ENCODE measurements at regions not wholly inside any gene's neighbourhood (a gene's known extent, or its start where the extent isn't known, plus 50 kb on each side); places are given as distances from the start of the nearest gene placed in this dataset.

DNA sequence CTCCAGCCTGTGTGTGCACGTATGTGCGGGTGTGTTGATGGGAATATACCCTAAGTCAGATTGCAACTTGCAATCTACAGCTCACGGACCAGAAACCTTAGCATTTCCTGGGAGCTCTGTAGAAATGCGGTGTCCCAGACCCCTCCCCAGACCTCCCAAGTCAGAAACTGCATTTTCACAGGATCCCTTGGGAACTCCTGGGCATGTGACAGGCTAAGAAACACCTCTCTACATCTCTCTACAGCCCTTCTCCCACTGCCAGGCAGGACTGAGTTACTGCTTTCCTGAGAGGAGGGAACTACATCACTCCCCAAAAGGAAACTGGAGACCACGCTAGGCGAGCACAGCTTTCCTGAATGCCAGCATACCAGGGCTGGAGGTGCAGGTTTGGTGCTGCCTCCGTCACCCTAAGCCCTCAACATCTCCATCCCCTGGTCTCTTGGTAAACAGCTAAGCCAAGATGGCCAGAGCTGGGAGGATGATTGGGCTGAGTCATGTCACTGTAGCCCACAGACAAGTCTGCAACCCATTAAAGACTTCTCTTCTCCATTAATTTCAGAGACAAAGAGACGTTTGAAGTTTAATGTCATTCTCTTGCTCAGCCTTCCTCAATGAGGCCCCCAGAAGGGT is 194.4 kb downstream of the BMP7 start:
- no peak for DNase-seq (ENCODE audit: low read depth, low spot score)
- no peak overlapping the region for H3K9ac ChIP-seq (ENCODE audit: insufficient read length)
- H3K4me3 ChIP-seq: no peak overlapping the region
- no peaks in the 10 kb centered on the region for H3K36me3 ChIP-seq (ENCODE audit: insufficient read depth, low read length)
- H3K9me3 ChIP-seq (ENCODE audit: low read depth, low read length): no peaks in the 10 kb centered on the region
- TF ChIP-seq EZH2 (IDR thresholded peaks at IDR 0.05): no peak
- no peak for TF ChIP-seq FOXP2 (optimal IDR thresholded peaks at IDR 0.05; ENCODE audit: control extremely low read depth, extremely low read length, insufficient read depth)
- TF ChIP-seq POLR2AphosphoS5 (IDR thresholded peaks at IDR 0.05; ENCODE audit: borderline replicate concordance, low read depth, low read length): no peak
- H3K27ac ChIP-seq: no peak overlapping the region

DNA sequence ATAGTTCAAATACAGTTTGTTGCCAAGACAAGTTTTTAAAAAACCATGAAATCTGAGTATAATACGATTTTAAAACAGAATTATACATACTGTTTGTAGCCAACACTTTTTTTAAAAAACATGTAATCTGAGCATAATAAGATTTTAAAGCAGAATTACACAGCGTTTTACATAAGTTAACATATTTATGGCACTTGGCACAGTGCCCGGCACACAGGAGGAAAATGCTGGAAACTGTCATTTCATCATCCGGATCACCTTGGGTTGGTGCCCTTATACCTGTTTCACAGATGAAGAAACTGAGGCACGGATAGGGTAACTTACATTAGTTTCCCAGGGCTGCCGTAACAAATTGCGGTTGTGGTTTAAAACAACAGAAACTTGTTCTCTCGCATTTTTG is 193.0 kb downstream of the BMP7 start:
- TF ChIP-seq POLR2AphosphoS5 (IDR thresholded peaks at IDR 0.05; ENCODE audit: borderline replicate concordance, low read depth, low read length) (no peak), FOXP2 (optimal IDR thresholded peaks at IDR 0.05; ENCODE audit: control extremely low read depth, extremely low read length, insufficient read depth) (no peak), EZH2 (IDR thresholded peaks at IDR 0.05) (no peak)
- Histone ChIP-seq H3K36me3 (ENCODE audit: insufficient read depth, low read length) (no peaks in the 10 kb centered on the region), H3K9ac (ENCODE audit: insufficient read length) (no peak overlapping the region), H3K9me3 (ENCODE audit: low read depth, low read length) (no peaks in the 10 kb centered on the region), H3K4me3 (no peak overlapping the region), H3K27ac (no peak overlapping the region)
- no peak for DNase-seq (ENCODE audit: low read depth, low spot score)

DNA sequence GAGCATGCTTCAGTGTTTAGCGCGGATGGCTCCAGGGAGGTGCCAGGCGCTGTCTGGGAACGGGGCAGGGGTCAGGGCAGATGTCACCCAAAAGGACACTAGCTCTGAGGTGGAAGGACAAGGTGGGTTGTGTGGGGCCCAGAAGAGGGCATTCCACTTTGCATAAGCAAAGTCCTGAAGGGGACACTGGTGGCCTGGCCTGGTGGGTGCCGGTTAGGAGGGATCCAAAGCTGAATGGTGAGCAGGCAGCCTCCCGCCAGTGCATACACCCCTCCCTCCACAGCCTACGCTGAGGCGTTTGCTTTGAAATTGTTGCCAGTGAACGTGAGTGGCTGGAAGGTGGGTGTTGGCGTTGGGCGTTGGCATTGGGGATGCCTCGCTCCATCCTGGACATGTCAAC is 192.1 kb downstream of the BMP7 start:
- Histone ChIP-seq H3K9ac (ENCODE audit: insufficient read length) (no peak overlapping the region), H3K4me3 (no peak overlapping the region), H3K27ac (no peak overlapping the region), H3K9me3 (ENCODE audit: low read depth, low read length) (no peaks in the 10 kb centered on the region), H3K36me3 (ENCODE audit: insufficient read depth, low read length) (no peaks in the 10 kb centered on the region)
- TF ChIP-seq POLR2AphosphoS5 (IDR thresholded peaks at IDR 0.05; ENCODE audit: borderline replicate concordance, low read depth, low read length) (no peak), FOXP2 (optimal IDR thresholded peaks at IDR 0.05; ENCODE audit: control extremely low read depth, extremely low read length, insufficient read depth) (no peak), EZH2 (IDR thresholded peaks at IDR 0.05) (no peak)
- no peak for DNase-seq (ENCODE audit: low read depth, low spot score)

DNA sequence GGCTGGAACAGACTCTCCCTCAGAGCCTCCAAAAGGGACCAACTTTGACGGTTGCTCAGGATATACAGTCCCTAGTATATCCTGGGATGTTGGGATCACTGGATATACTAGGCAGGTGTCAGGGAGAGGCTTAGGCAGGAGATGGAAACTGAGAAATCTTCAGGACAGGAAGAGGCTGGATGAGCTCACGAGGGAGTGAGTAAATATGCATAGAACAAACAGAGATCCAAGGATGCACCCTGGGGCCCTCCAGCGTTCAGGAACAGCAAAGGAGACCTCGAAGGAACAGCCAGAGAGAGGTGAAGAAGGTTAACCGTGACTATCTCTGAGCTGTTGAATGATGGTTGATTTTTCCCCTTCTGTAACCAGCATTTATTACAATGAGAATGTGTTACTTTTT is 191.3 kb downstream of the BMP7 start:
- Histone ChIP-seq H3K36me3 (ENCODE audit: insufficient read depth, low read length) (no peaks in the 10 kb centered on the region), H3K9ac (ENCODE audit: insufficient read length) (no peak overlapping the region), H3K9me3 (ENCODE audit: low read depth, low read length) (no peaks in the 10 kb centered on the region), H3K27ac (no peak overlapping the region), H3K4me3 (no peak overlapping the region)
- no peak for DNase-seq (ENCODE audit: low read depth, low spot score)
- TF ChIP-seq POLR2AphosphoS5 (IDR thresholded peaks at IDR 0.05; ENCODE audit: borderline replicate concordance, low read depth, low read length) (no peak), EZH2 (IDR thresholded peaks at IDR 0.05) (no peak), FOXP2 (optimal IDR thresholded peaks at IDR 0.05; ENCODE audit: control extremely low read depth, extremely low read length, insufficient read depth) (no peak)

DNA sequence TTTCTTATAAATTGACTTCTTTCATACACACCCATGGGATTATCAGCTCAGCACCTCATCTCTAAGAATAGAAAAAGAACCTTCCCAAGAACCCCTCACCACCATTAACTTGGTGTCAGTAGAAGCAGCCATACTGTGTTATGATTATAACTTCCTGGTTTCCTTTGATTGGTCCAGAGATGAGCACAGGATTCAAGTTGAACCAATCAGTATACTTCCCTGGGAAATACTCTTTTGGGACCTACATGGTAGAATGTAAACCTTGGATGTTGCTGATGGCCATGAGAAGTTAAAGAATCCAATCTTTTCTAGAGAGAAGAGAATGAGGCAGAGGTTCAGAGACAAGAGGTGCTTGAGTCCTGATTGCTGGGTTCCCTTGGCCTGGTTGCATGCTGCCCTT is 190.8 kb downstream of the BMP7 start:
- Histone ChIP-seq H3K9ac (ENCODE audit: insufficient read length) (no peak overlapping the region), H3K36me3 (ENCODE audit: insufficient read depth, low read length) (no peaks in the 10 kb centered on the region), H3K4me3 (no peak overlapping the region), H3K9me3 (ENCODE audit: low read depth, low read length) (no peaks in the 10 kb centered on the region), H3K27ac (no peak overlapping the region)
- DNase-seq (ENCODE audit: low read depth, low spot score): no peak
- TF ChIP-seq EZH2 (IDR thresholded peaks at IDR 0.05): no peak
- no peak for TF ChIP-seq FOXP2 (optimal IDR thresholded peaks at IDR 0.05; ENCODE audit: control extremely low read depth, extremely low read length, insufficient read depth)
- TF ChIP-seq POLR2AphosphoS5 (IDR thresholded peaks at IDR 0.05; ENCODE audit: borderline replicate concordance, low read depth, low read length): no peak

DNA sequence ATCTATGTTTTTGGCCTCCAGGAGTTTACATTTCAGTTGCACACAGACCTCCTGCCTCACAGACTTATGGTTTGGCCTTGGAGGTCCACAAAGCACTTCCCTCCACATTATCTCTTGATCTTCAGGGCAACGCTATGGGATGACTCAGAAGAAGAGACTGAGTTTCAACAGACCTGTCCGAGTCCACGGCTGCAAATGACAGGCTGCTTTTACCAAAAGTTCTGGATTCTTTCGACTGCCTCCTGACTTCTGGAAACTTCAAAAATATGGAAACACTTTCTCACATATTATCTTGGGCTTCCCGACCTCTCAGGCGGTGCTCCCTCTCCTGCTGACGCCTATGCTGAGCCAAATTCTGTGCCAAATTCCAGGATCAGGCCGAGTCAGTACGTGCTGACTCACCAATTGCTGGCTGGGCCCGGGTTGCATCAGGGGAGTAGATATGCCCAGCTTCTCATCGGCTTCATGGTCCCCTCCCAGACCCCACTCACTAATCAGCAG is 190.2 kb downstream of the BMP7 start:
- no peaks in the 10 kb centered on the region for H3K9me3 ChIP-seq (ENCODE audit: low read depth, low read length)
- no peak for DNase-seq (ENCODE audit: low read depth, low spot score)
- no peak overlapping the region for H3K4me3 ChIP-seq
- H3K27ac ChIP-seq: no peak overlapping the region
- H3K36me3 ChIP-seq (ENCODE audit: insufficient read depth, low read length): no peaks in the 10 kb centered on the region
- no peak overlapping the region for H3K9ac ChIP-seq (ENCODE audit: insufficient read length)
- TF ChIP-seq POLR2AphosphoS5 (IDR thresholded peaks at IDR 0.05; ENCODE audit: borderline replicate concordance, low read depth, low read length): no peak
- TF ChIP-seq EZH2 (IDR thresholded peaks at IDR 0.05): no peak
- no peak for TF ChIP-seq FOXP2 (optimal IDR thresholded peaks at IDR 0.05; ENCODE audit: control extremely low read depth, extremely low read length, insufficient read depth)

DNA sequence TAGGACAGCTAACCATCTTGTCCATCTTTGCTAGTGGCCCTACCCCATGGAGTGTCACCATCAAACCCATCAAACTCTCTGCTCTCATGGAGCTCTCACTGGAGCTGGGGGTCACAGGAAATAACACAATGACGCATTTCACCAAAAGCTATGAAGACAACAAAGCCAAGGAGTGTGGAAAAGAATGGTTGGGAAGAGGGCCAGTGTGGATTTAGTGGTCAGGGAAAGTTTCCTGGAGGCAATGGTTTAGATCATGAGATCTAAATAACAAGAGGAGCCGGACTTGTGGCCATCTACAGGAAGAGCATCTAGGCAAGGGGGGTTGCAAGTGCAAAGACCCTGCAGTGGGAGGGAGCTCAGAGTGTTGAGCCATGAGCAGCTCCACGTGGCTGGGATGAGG is 189.5 kb downstream of the BMP7 start:
- no peaks in the 10 kb centered on the region for H3K9me3 ChIP-seq (ENCODE audit: low read depth, low read length)
- no peak overlapping the region for H3K27ac ChIP-seq
- DNase-seq (ENCODE audit: low read depth, low spot score): no peak
- H3K4me3 ChIP-seq: no peak overlapping the region
- H3K36me3 ChIP-seq (ENCODE audit: insufficient read depth, low read length): no peaks in the 10 kb centered on the region
- no peak overlapping the region for H3K9ac ChIP-seq (ENCODE audit: insufficient read length)
- no peak for TF ChIP-seq FOXP2 (optimal IDR thresholded peaks at IDR 0.05; ENCODE audit: control extremely low read depth, extremely low read length, insufficient read depth)
- TF ChIP-seq POLR2AphosphoS5 (IDR thresholded peaks at IDR 0.05; ENCODE audit: borderline replicate concordance, low read depth, low read length): no peak
- no peak for TF ChIP-seq EZH2 (IDR thresholded peaks at IDR 0.05)

DNA sequence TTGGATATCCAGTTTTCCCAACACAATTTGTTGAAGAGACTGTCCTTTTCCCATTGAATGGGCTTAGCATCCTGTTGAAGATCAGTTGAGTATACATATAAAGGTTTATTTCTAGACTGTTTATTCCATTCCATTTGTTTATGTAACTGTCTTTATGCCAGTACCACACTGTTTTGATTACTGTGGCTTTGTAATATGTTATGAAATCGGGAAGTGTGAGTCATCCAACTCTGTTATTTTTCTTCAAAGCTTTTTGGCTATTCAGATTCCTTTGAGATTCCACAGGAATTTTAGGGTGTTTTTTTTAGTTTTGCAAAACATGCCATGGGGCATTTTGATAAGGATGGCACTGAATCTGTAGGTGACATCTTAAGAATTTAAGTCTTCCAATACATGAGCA is 188.3 kb downstream of the BMP7 start:
- H3K27ac ChIP-seq: no peak overlapping the region
- no peak for TF ChIP-seq POLR2AphosphoS5 (IDR thresholded peaks at IDR 0.05; ENCODE audit: borderline replicate concordance, low read depth, low read length)
- no peak for TF ChIP-seq FOXP2 (optimal IDR thresholded peaks at IDR 0.05; ENCODE audit: control extremely low read depth, extremely low read length, insufficient read depth)
- no peaks in the 10 kb centered on the region for H3K36me3 ChIP-seq (ENCODE audit: insufficient read depth, low read length)
- no peaks in the 10 kb centered on the region for H3K9me3 ChIP-seq (ENCODE audit: low read depth, low read length)
- no peak overlapping the region for H3K4me3 ChIP-seq
- H3K9ac ChIP-seq (ENCODE audit: insufficient read length): no peak overlapping the region
- DNase-seq (ENCODE audit: low read depth, low spot score): no peak
